Right lobe of liver (tissue), 6 donors: ENCODE measurements at regions not wholly inside any gene's neighbourhood (a gene's known extent, or its start where the extent isn't known, plus 50 kb on each side); places are given as distances from the start of the nearest gene placed in this dataset.
"Not testable (repeated sequence)": the region's sequence is repeated elsewhere in the genome, so short reads cannot be mapped to it uniquely, and the experiment has no call there.

Experiments used
- ATAC-seq, 4 donors: fragments of 200-7000 bp; cut with Tn5 transposase; one replicate each; pipeline ENCODE4 v1.9.1; 2020; ENCODE audit warnings: mild to moderate bottlenecking in 4 of 4, moderate library complexity in 4 of 4
- DNase-seq, 3 donors: peaks; one replicate each; pipeline ENCODE4 v3.0.0-alpha.2; 2020
- H3K27ac ChIP-seq, 3 donors: fragments of 200-600 bp; one replicate each; pipeline ENCODE4 v1.8.0; 2022
- H3K27me3 ChIP-seq, 2 donors: fragments of 200-600 bp; one replicate each; pipeline ENCODE4 v1.8.0; 2022
- H3K36me3 ChIP-seq, 4 donors: fragments of 200-600 bp; sonication (generic) in 1 of 4; one replicate each; pipeline versions ENCODE4 v1.5.1 to v1.8.0; 2017 to 2022; ENCODE audit warnings: control low read depth in 1 of 4
- H3K4me1 ChIP-seq, 4 donors: fragments of 200-600 bp; sonication (generic) in 1 of 4; one replicate each; pipeline versions ENCODE4 v1.5.1 to v1.8.0; 2017 to 2022; ENCODE audit warnings: control low read depth in 1 of 4
- H3K4me3 ChIP-seq, 3 donors: fragments of 200-600 bp; one replicate each; pipeline ENCODE4 v1.8.0; 2022
- H3K9me3 ChIP-seq, 4 donors: fragments of 200-600 bp; sonication (generic) in 1 of 4; one replicate each; pipeline versions ENCODE4 v1.5.1 to v1.8.0; 2017 to 2022; ENCODE audit warnings: control low read depth in 1 of 4
- POLR2A ChIP-seq: fragments of 450-650 bp; IDR thresholded peaks from one replicate; pipeline ENCODE4 v1.6.1; 2017; ENCODE audit warnings: antibody characterized with exemption, mild to moderate bottlenecking
- WGBS: methylation state at CpG from one replicate; pipeline ENCODE4 v1.1.6; 2018; ENCODE audit warnings: low coverage, low lambda C conversion rate; ENCODE audit not compliant: insufficient coverage; ENCODE audit errors: missing lambda C conversion rate; 5-methylcytosine and 5-hydroxymethylcytosine counted together
- intact Hi-C, 2 donors: fragments of 100-400 bp; cut with DNase I; formaldehyde crosslinking; loops; one replicate each; pipeline versions ENCODE4 v1.11.2 to v1.14.1; 2022
- TF ChIP-seq, protein P1 (sequence below), 4 donors: fragments of 200-600 bp in 3 of 4; fragments of 450-650 bp in 1 of 4; IDR thresholded peaks; one replicate each; pipeline versions ENCODE4 v1.5.1 to v1.8.0; 2016 to 2022; ENCODE audit warnings: antibody characterized with exemption in 4 of 4, mild to moderate bottlenecking in 2 of 4
- donor health status: DM: no; HTN: yes; CAD: no.
- donor health status: DM: no; HTN: no; CAD: no.
- donor health status: DM: no; HTN: no; CAD: no.
- donor health status: DM: no; HTN: yes; CAD: no.
- donor health status: DM: no; HTN: yes; CAD: no.

- H3K9me3 ChIP-seq, H3K36me3 ChIP-seq, ATAC-seq, H3K4me3 ChIP-seq, H3K27ac ChIP-seq, intact Hi-C loops, DNase-seq, H3K27me3 ChIP-seq: not testable (repeated sequence)
- H3K4me1 ChIP-seq = peaks cover 0 to 23% (median 9%) of the 10 kb centered on the region in 4 donors
- 91% methylated on average over 3 of the region's 3 CpGs for WGBS
Measured at GRCh38 chr10:35263827-35264226, 72.5 kb upstream of the CCNY start.

GRCh38 chr10:35264636-35265035 is 71.7 kb upstream of the CCNY start:
- intact Hi-C loops = not testable (repeated sequence)

DNA sequence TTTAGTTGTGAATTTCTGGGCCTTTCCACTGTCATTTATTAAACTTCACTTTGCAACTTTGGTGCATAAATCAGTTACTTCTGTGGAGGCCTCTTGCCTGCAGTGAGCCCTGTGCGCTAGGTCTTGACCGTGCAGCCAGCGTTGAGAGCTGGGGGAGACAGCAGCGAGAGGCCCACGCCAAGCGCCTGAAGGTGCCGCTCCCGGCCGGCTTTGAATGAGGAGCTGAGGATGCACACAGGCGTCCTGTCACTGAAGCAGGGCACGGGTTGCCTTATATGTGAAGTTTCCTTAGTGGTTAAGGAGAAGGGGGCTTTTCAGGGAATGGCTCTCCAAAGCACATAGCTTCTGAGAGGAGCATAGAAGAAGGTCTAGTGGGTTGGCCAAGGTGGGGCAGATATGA is 70.9 kb upstream of the CCNY start:
- WGBS = 100% methylated on average over 2 of the region's 11 CpGs
- TF ChIP-seq, protein P1, sequence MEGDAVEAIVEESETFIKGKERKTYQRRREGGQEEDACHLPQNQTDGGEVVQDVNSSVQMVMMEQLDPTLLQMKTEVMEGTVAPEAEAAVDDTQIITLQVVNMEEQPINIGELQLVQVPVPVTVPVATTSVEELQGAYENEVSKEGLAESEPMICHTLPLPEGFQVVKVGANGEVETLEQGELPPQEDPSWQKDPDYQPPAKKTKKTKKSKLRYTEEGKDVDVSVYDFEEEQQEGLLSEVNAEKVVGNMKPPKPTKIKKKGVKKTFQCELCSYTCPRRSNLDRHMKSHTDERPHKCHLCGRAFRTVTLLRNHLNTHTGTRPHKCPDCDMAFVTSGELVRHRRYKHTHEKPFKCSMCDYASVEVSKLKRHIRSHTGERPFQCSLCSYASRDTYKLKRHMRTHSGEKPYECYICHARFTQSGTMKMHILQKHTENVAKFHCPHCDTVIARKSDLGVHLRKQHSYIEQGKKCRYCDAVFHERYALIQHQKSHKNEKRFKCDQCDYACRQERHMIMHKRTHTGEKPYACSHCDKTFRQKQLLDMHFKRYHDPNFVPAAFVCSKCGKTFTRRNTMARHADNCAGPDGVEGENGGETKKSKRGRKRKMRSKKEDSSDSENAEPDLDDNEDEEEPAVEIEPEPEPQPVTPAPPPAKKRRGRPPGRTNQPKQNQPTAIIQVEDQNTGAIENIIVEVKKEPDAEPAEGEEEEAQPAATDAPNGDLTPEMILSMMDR (IDR thresholded peaks at IDR 0.05) = no peak
- TF ChIP-seq POLR2A = no peak
- DNase-seq (no peak), ATAC-seq (no peak)
- peaks cover 0 to 27% (median 11%) of the 10 kb centered on the region in 4 donors for H3K4me1 ChIP-seq
- intact Hi-C loops = no loop called here
- H3K36me3 ChIP-seq = no peaks in the 10 kb centered on the region
- H3K9me3 ChIP-seq = no peaks in the 10 kb centered on the region
- H3K27ac ChIP-seq = no peak overlapping the region
- H3K27me3 ChIP-seq = no peaks in the 10 kb centered on the region
- no peak overlapping the region for H3K4me3 ChIP-seq

More at GRCh38 chr10:35264636-35265035, 71.7 kb upstream of the CCNY start:
- not testable (repeated sequence) for H3K27ac ChIP-seq, H3K4me3 ChIP-seq, H3K36me3 ChIP-seq, H3K9me3 ChIP-seq, ATAC-seq, H3K27me3 ChIP-seq, DNase-seq
- WGBS = 98% methylated on average over 6 of the region's 7 CpGs
- peaks cover 0 to 27% (median 11%) of the 10 kb centered on the region in 4 donors for H3K4me1 ChIP-seq

DNA sequence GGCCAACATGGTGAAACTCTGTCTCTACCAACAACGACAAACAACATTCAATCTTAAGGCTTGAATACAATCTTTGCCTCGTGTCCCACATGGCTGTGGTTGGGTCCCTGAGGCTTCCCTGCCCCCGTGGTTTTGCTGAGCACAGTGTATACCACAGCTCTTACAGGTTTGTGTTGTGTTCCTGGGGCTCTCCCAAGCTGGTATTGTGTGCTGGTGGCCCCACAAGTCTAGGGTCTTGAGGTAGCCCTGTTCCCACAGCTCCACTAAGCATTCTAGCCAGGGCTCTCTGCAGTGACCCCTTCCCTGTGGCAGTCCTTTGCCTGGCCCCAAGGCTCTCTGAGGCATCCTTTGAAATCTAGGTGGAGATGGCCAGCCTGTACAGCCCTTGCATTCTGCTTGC is 68.0 kb upstream of the CCNY start:
- Histone ChIP-seq H3K36me3 (no peaks in the 10 kb centered on the region), H3K27me3 (no peaks in the 10 kb centered on the region), H3K9me3 (no peaks in the 10 kb centered on the region), H3K4me3 (no peak overlapping the region), H3K27ac (peak overlapping the region in 2 of 3 donors; percentile 74 to 86), H3K4me1 (peaks cover 0 to 37% (median 11%) of the 10 kb centered on the region in 4 donors)
- intact Hi-C loops = no loop called here
- DNase-seq (no peak), ATAC-seq (no peak)
- no peak for TF ChIP-seq POLR2A
- TF ChIP-seq, protein P1 (IDR thresholded peaks at IDR 0.05) = no peak
- WGBS = 46% methylated on average over 2 of the region's 3 CpGs

DNA sequence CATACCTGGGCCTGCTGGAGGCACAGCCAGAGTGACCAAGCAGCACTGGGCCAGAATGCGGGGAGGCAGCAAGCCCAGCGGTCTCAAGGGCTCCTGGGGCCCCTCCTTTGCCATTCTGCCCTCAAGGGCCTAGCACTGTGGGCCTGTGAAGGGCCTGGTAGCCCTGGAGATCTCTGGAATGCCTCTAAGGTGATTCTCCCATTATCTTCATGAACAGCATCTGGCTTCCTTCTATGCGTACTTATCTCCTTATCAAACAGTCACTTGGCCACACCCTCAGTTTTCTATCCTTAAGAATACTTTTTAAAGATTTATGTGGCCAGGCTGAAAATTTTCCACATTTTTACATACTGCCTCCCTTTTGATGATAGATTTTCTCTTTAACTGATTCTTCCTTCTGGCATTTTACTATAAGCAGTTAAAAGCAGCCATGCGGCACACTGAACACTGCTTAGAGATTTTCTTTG is 67.5 kb upstream of the CCNY start:
- intact Hi-C loops = no loop called here
- no peak for TF ChIP-seq POLR2A
- TF ChIP-seq, protein P1 (IDR thresholded peaks at IDR 0.05) = no peak
- 51% methylated on average over 2 of the region's 4 CpGs for WGBS
- Histone ChIP-seq H3K36me3 (no peaks in the 10 kb centered on the region), H3K9me3 (no peaks in the 10 kb centered on the region), H3K4me1 (peaks cover 0 to 37% (median 11%) of the 10 kb centered on the region in 4 donors), H3K27me3 (no peaks in the 10 kb centered on the region), H3K27ac (peak overlapping the region in 2 of 3 donors; percentile 74 to 86), H3K4me3 (no peak overlapping the region)
- DNase-seq (no peak), ATAC-seq (no peak)

DNA sequence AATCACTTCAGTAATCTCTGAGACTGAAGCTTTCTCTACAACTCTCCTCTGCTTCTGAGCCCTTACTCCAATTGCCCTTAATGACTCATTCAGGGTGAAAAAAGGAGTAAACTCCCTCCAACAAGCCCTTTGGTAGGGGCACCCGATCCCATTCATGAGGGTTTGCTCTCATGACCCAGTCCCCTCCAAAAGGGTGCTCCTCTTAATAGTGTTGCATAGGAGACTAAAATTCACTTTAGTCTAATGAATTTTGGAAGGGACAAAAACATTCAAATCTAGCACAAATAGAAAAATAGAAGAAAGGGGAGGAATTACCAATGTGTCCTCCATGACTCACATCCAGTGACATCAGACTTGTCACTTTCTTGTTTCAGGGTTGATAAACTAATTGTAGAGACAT is 66.2 kb upstream of the CCNY start:
- WGBS = 75% methylated on average over 1 of the region's 1 CpG
- DNase-seq = no peak
- ATAC-seq = no peak
- no peak overlapping the region for H3K27ac ChIP-seq
- H3K4me3 ChIP-seq = no peak overlapping the region
- no peaks in the 10 kb centered on the region for H3K9me3 ChIP-seq
- H3K4me1 ChIP-seq = peaks cover 0 to 37% (median 11%) of the 10 kb centered on the region in 4 donors
- TF ChIP-seq POLR2A = no peak
- TF ChIP-seq, protein P1 (IDR thresholded peaks at IDR 0.05) = no peak
- no peaks in the 10 kb centered on the region for H3K36me3 ChIP-seq
- intact Hi-C loops = no loop called here
- H3K27me3 ChIP-seq = no peaks in the 10 kb centered on the region
